ENCODE measurements at regions not wholly inside any gene's neighbourhood (a gene's known extent, or its start where the extent isn't known, plus 50 kb on each side); places are given as distances from the start of the nearest gene placed in this dataset.

DNA sequence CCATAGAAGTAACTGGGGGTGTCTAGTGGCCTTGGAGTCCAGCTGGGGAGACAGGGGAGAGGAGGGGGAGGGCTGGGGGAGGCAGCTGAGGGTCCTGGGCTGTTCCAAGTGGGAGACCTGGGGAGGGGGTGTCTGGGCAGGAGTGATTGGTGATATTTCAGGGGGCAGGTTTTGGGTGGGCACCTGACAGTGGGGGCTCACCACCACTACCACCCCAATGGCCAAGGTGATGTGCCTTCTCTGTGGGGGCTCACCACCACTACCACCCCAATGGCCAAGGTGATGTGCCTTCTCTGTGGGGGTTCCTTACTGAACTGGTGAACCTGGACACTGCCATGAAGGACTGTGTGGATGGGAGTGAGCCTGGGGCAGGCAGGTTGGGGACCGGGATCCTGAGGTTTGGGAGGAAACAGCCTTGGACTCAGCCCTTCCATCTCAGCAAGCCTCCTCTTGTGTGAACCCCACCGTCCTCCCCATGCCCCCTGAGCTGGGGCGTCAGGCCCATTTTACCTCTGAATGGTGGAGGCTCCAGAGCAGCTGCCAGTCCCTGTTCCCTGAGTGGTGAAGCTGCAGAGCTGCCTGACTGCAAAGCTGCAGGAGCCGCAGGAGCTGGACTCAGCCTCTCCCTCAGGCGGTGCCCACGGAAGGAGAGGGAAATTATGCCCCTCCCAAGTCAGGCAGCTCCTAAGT is 50.6 kb upstream of the ZNF716 start:
- Histone ChIP-seq H3K9me3 (peaks cover 0 to 81% (median 0%) of the 10 kb centered on the region in 11 donors), H3K27ac (no peak overlapping the region), H3K36me3 (no peaks in the 10 kb centered on the region), H3K4me1 (no peaks in the 10 kb centered on the region), H3K27me3 (peaks cover 0 to 6% (median 0%) of the 10 kb centered on the region in 7 donors), H3K4me3 (no peak overlapping the region)
- no peak for DNase-seq
- 71 to 80% methylated on average over 6 of the region's 6 CpGs for whole genome bisulfite sequencing, 2 donors
- intact Hi-C loops (cut with DNase I) = no loop called here
- no peak for ATAC-seq
- TF ChIP-seq, protein P1, sequence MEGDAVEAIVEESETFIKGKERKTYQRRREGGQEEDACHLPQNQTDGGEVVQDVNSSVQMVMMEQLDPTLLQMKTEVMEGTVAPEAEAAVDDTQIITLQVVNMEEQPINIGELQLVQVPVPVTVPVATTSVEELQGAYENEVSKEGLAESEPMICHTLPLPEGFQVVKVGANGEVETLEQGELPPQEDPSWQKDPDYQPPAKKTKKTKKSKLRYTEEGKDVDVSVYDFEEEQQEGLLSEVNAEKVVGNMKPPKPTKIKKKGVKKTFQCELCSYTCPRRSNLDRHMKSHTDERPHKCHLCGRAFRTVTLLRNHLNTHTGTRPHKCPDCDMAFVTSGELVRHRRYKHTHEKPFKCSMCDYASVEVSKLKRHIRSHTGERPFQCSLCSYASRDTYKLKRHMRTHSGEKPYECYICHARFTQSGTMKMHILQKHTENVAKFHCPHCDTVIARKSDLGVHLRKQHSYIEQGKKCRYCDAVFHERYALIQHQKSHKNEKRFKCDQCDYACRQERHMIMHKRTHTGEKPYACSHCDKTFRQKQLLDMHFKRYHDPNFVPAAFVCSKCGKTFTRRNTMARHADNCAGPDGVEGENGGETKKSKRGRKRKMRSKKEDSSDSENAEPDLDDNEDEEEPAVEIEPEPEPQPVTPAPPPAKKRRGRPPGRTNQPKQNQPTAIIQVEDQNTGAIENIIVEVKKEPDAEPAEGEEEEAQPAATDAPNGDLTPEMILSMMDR (IDR thresholded peaks at IDR 0.05) = no peak

- TF ChIP-seq, protein P1 (IDR thresholded peaks at IDR 0.05) = no peak
- peaks cover 0 to 6% (median 0%) of the 10 kb centered on the region in 7 donors for H3K27me3 ChIP-seq
Measured at GRCh38 chr7:57399972-57400371, 50.0 kb upstream of the ZNF716 start.

More at GRCh38 chr7:57399972-57400371, 50.0 kb upstream of the ZNF716 start:
- H3K4me3 ChIP-seq = no peak overlapping the region
- ATAC-seq (no peak), DNase-seq (no peak)
- intact Hi-C loops (cut with DNase I) = no loop called here
- H3K9me3 ChIP-seq = peaks cover 0 to 79% (median 0%) of the 10 kb centered on the region in 11 donors
- no peaks in the 10 kb centered on the region for H3K4me1 ChIP-seq
- 69 to 77% methylated on average over 5 of the region's 5 CpGs for WGBS, 2 donors
- no peak overlapping the region for H3K27ac ChIP-seq
- no peaks in the 10 kb centered on the region for H3K36me3 ChIP-seq
